ENCODE measurements at regions not wholly inside any gene's neighbourhood (a gene's known extent, or its start where the extent isn't known, plus 50 kb on each side); places are given as distances from the start of the nearest gene placed in this dataset.

DNA sequence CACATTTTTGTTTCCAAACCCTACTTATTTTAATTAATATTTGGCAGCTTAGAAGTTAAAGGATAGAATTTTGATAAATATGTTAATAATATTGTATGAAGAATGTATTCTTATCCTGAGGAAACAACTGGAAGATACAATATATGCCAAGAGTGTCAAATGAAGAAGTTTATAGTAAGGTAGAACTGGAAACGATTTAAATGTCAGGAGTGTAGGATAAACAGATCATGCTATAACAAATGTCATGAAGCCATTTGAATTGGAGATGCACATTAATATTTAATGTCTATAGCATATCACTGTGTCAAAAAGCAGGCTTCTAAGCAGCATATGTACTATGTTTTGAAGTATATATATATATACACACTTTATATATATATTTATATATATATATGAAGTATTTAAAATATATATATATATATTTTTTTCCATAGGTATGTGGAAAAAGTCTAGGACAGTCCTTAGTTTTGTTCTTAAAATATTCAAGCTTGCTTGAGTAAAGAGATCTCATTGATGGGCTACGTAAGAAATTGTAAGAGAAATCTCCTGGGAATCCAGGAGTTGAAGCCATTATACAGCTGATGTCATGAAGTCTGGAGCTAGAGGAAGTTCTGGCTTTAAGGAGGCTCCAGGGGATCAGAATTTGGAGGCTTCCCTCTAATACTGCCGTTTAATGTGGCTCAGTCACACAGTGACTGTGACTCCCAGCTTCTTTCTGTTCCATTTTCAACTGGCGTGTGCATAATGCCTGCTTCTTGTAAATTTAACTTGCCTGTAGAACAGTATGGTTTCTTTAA lies 79.9 kb upstream of the MYCBP2 start:
- TF ChIP-seq, protein P1, sequence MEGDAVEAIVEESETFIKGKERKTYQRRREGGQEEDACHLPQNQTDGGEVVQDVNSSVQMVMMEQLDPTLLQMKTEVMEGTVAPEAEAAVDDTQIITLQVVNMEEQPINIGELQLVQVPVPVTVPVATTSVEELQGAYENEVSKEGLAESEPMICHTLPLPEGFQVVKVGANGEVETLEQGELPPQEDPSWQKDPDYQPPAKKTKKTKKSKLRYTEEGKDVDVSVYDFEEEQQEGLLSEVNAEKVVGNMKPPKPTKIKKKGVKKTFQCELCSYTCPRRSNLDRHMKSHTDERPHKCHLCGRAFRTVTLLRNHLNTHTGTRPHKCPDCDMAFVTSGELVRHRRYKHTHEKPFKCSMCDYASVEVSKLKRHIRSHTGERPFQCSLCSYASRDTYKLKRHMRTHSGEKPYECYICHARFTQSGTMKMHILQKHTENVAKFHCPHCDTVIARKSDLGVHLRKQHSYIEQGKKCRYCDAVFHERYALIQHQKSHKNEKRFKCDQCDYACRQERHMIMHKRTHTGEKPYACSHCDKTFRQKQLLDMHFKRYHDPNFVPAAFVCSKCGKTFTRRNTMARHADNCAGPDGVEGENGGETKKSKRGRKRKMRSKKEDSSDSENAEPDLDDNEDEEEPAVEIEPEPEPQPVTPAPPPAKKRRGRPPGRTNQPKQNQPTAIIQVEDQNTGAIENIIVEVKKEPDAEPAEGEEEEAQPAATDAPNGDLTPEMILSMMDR (IDR thresholded peaks at IDR 0.05; ENCODE audit: low read length), result no peak
- no peak for TF ChIP-seq EZH2 (optimal IDR thresholded peaks at IDR 0.05; ENCODE audit: low read depth, low read length)
